ENCODE measurements at regions not wholly inside any gene's neighbourhood (a gene's known extent, or its start where the extent isn't known, plus 50 kb on each side); places are given as distances from the start of the nearest gene placed in this dataset.

- Histone ChIP-seq H3K36me3 (no peaks in the 10 kb centered on the region), H3K4me1 (no peaks in the 10 kb centered on the region), H3K4me3 (no peak overlapping the region), H3K27ac (no peak overlapping the region), H3K27me3 (no peaks in the 10 kb centered on the region), H3K9me3 (no peaks in the 10 kb centered on the region)
- no peak for TF ChIP-seq POLR2A (IDR thresholded peaks at IDR 0.05)
- no peak for TF ChIP-seq CTCF (IDR thresholded peaks at IDR 0.05)
- DNase-seq = no peak
Measured at GRCh38 chr11:27604416-27604815, 95.8 kb downstream of the BDNF start.

GRCh38 chr11:27603376-27603990, 96.8 kb downstream of the BDNF start:
- Histone ChIP-seq H3K27me3 (no peaks in the 10 kb centered on the region), H3K27ac (no peak overlapping the region), H3K4me3 (no peak overlapping the region), H3K4me1 (no peaks in the 10 kb centered on the region), H3K36me3 (no peaks in the 10 kb centered on the region), H3K9me3 (no peaks in the 10 kb centered on the region)
- DNase-seq = no peak
- TF ChIP-seq CTCF (IDR thresholded peaks at IDR 0.05) (no peak), POLR2A (IDR thresholded peaks at IDR 0.05) (no peak)

GRCh38 chr11:27600656-27601055, 94.1 kb upstream of the LIN7C start:
- no peak for DNase-seq
- Histone ChIP-seq H3K27ac (peak overlapping the region in 1 of 4 donors; percentile 25), H3K4me1 (no peaks in the 10 kb centered on the region), H3K36me3 (no peaks in the 10 kb centered on the region), H3K4me3 (no peak overlapping the region), H3K9me3 (no peaks in the 10 kb centered on the region), H3K27me3 (no peaks in the 10 kb centered on the region)
- TF ChIP-seq CTCF (IDR thresholded peaks at IDR 0.05) = no peak
- TF ChIP-seq POLR2A (IDR thresholded peaks at IDR 0.05) = no peak

- H3K27me3 ChIP-seq = no peaks in the 10 kb centered on the region
- no peak overlapping the region for H3K4me3 ChIP-seq
- no peak for TF ChIP-seq POLR2A (IDR thresholded peaks at IDR 0.05)
- TF ChIP-seq CTCF (IDR thresholded peaks at IDR 0.05) = no peak
- no peaks in the 10 kb centered on the region for H3K9me3 ChIP-seq
- no peaks in the 10 kb centered on the region for H3K36me3 ChIP-seq
- DNase-seq = no peak
- H3K27ac ChIP-seq = no peak overlapping the region
- no peaks in the 10 kb centered on the region for H3K4me1 ChIP-seq
Measured at GRCh38 chr11:27599217-27599616, 92.6 kb upstream of the LIN7C start.

GRCh38 chr11:27596802-27597201, 90.2 kb upstream of the LIN7C start:
- TF ChIP-seq POLR2A (IDR thresholded peaks at IDR 0.05) (no peak), CTCF (IDR thresholded peaks at IDR 0.05) (no peak)
- H3K9me3 ChIP-seq = no peaks in the 10 kb centered on the region
- H3K4me3 ChIP-seq = no peak overlapping the region
- no peaks in the 10 kb centered on the region for H3K27me3 ChIP-seq
- no peak overlapping the region for H3K27ac ChIP-seq
- DNase-seq = no peak
- H3K36me3 ChIP-seq = no peaks in the 10 kb centered on the region
- no peaks in the 10 kb centered on the region for H3K4me1 ChIP-seq

- DNase-seq = no peak
- no peak overlapping the region for H3K4me3 ChIP-seq
- no peak for TF ChIP-seq CTCF (IDR thresholded peaks at IDR 0.05)
- no peak for TF ChIP-seq POLR2A (IDR thresholded peaks at IDR 0.05)
- no peak overlapping the region for H3K27ac ChIP-seq
- no peaks in the 10 kb centered on the region for H3K27me3 ChIP-seq
- no peaks in the 10 kb centered on the region for H3K36me3 ChIP-seq
- no peaks in the 10 kb centered on the region for H3K4me1 ChIP-seq
- no peaks in the 10 kb centered on the region for H3K9me3 ChIP-seq
Measured at GRCh38 chr11:27596388-27596787, 89.8 kb upstream of the LIN7C start.

Data from Peyer's patch (tissue), 4 donors.